SK-N-SH (cell line): ENCODE measurements at regions not wholly inside any gene's neighbourhood (a gene's known extent, or its start where the extent isn't known, plus 50 kb on each side); places are given as distances from the start of the nearest gene placed in this dataset.

Experiments
- CTCF ChIA-PET: fragments of 300-600, 350-600 bp; formaldehyde crosslinking; extraction: SDS; loops from one replicate; lab custom pipeline; 2021; lab: Yijun Ruan, JAX
- POLR2A ChIA-PET: fragments of 350-600 bp; sonication (Branson Sonifier 250); formaldehyde crosslinking; extraction: SDS; loops from one replicate; lab custom pipeline; 2020; ENCODE audit warnings: antibody characterized with exemption, inconsistent platforms; lab: Yijun Ruan, JAX
- DNase-seq: peaks from one replicate; pipeline ENCODE4 v3.0.0; 2012
- H2AFZ ChIP-seq: fragments of 200-600 bp; sonication (generic); 2 replicates; pipeline ENCODE4 v1.8.1; 2016; ENCODE audit warnings: antibody characterized with exemption, mild to moderate bottlenecking, low read depth
- H3F3A ChIP-seq: fragments of 200-600 bp; sonication (generic); replicated peaks from 2 replicates; pipeline ENCODE3; 2016; ENCODE audit warnings: antibody characterized with exemption, mild to moderate bottlenecking; ENCODE audit not compliant: insufficient read depth
- H3K27ac ChIP-seq, 2 experiments: fragments of 200-500 bp in 1 of 2; fragments of 200-600 bp in 1 of 2; sonication (Bioruptor generic) in 1 of 2; sonication (generic), shearing (Covaris generic) in 1 of 2; 2 replicates each; pipeline versions ENCODE4 v1.5.1 to v1.6.1; 2014 to 2016; ENCODE audit warnings: low read depth in 2 of 2, inconsistent platforms in 1 of 2, low read length in 1 of 2, mild to moderate bottlenecking in 1 of 2, mixed read lengths in 1 of 2
- H3K27me3 ChIP-seq: fragments of 200-600 bp; sonication (generic), shearing (Covaris generic); 2 replicates; pipeline ENCODE4 v1.6.1; 2016; ENCODE audit warnings: mixed run types; ENCODE audit not compliant: insufficient read depth
- H3K36me3 ChIP-seq, 2 experiments: fragments of 200-500 bp in 1 of 2; fragments of 200-600 bp in 1 of 2; sonication (Bioruptor generic) in 1 of 2; sonication (generic) in 1 of 2; replicated peaks in 1 of 2; 2 replicates each; pipeline versions ENCODE3 to v1.5.1; 2014 to 2016; ENCODE audit warnings: low read length in 1 of 2, mild to moderate bottlenecking in 1 of 2; ENCODE audit not compliant: insufficient read depth in 2 of 2, control insufficient read depth in 1 of 2
- H3K4me1 ChIP-seq, 2 experiments: fragments of 200-500 bp in 1 of 2; fragments of 200-600 bp in 1 of 2; sonication (Bioruptor generic) in 1 of 2; sonication (generic), shearing (Covaris generic) in 1 of 2; 2 replicates each; pipeline versions ENCODE4 v1.5.1 to v1.6.1; 2014 to 2016; ENCODE audit warnings: low read depth in 1 of 2, low read length in 1 of 2, mixed run types in 1 of 2; ENCODE audit not compliant: insufficient read depth in 2 of 2, control insufficient read depth in 1 of 2
- H3K4me2 ChIP-seq: fragments of 200-600 bp; sonication (generic), shearing (Covaris generic); 2 replicates; pipeline ENCODE4 v1.6.1; 2017; ENCODE audit warnings: mixed run types
- H3K4me3 ChIP-seq, 2 experiments: fragments of 200-500 bp in 1 of 2; fragments of 200-600 bp in 1 of 2; sonication (Bioruptor generic) in 1 of 2; sonication (generic), shearing (Covaris generic) in 1 of 2; 2 replicates each; pipeline versions ENCODE4 v1.5.1 to v1.8.1; 2014 to 2016; ENCODE audit warnings: low read depth in 2 of 2, inconsistent platforms in 1 of 2, low read length in 1 of 2, mild to moderate bottlenecking in 1 of 2, mixed read lengths in 1 of 2, moderate library complexity in 1 of 2
- H3K79me2 ChIP-seq: fragments of 200-600 bp; sonication (generic); 2 replicates; pipeline ENCODE4 v1.8.1; 2017; ENCODE audit warnings: mild to moderate bottlenecking; ENCODE audit not compliant: insufficient read depth
- H3K9ac ChIP-seq: fragments of 200-600 bp; sonication (generic); 2 replicates; pipeline ENCODE4 v1.6.1; 2017; ENCODE audit warnings: mixed run types
- H3K9me2 ChIP-seq: fragments of 200-600 bp; sonication (generic); 2 replicates; pipeline ENCODE4 v1.6.1; 2017; ENCODE audit warnings: mixed run types
- H3K9me3 ChIP-seq: fragments of 200-600 bp; sonication (generic); 2 replicates; pipeline ENCODE4 v1.6.1; 2017; ENCODE audit warnings: mixed run types, mild to moderate bottlenecking, moderate library complexity
- H4K20me1 ChIP-seq: fragments of 200-600 bp; sonication (generic); 2 replicates; pipeline ENCODE4 v1.6.1; 2017; ENCODE audit warnings: mild to moderate bottlenecking, mixed run types; ENCODE audit not compliant: insufficient read depth
- CHD2 ChIP-seq: fragments of 150-350 bp; IDR thresholded peaks from 2 replicates; pipeline ENCODE4 v1.6.1; 2018; ENCODE audit warnings: low read length; ENCODE audit not compliant: partially characterized antibody
- EP300 ChIP-seq, 2 experiments: IDR thresholded peaks; 2 replicates each; pipeline versions ENCODE4 v1.4.0 to v1.6.1; 2012; ENCODE audit warnings: borderline replicate concordance in 1 of 2, low read depth in 1 of 2, low read length in 1 of 2
- FOSL2 ChIP-seq: IDR thresholded peaks from 2 replicates; pipeline ENCODE4 v1.4.0; 2012; ENCODE audit warnings: low read depth, mild to moderate bottlenecking, moderate library complexity, borderline replicate concordance
- FOXJ3 ChIP-seq: sonication (generic); formaldehyde crosslinking; IDR thresholded peaks from 2 replicates; pipeline ENCODE4 v1.5.1; 2020; ENCODE audit warnings: mild to moderate bottlenecking, missing genetic modification reagents
- GABPA ChIP-seq: IDR thresholded peaks from 2 replicates; pipeline ENCODE4 v1.4.0; 2012; ENCODE audit warnings: low read depth, mild to moderate bottlenecking
- JUND ChIP-seq: IDR thresholded peaks from 2 replicates; pipeline ENCODE4 v1.4.0; 2012
- MEF2A ChIP-seq: IDR thresholded peaks from 2 replicates; pipeline ENCODE4 v1.4.0; 2012; ENCODE audit warnings: low read depth, borderline replicate concordance
- POLR2AphosphoS5 ChIP-seq: IDR thresholded peaks from 2 replicates; pipeline ENCODE4 v1.6.1; 2012; ENCODE audit warnings: low read depth, low read length
- RAD21 ChIP-seq: IDR thresholded peaks from 2 replicates; pipeline ENCODE4 v1.6.1; 2012; ENCODE audit warnings: mild to moderate bottlenecking, low read length
- RCOR1 ChIP-seq: fragments of 150-350 bp; IDR thresholded peaks from 2 replicates; pipeline ENCODE4 v1.6.1; 2017; ENCODE audit warnings: antibody characterized with exemption, low read length
- REST ChIP-seq: IDR thresholded peaks from 2 replicates; pipeline ENCODE4 v1.6.1; 2012; ENCODE audit warnings: mild to moderate bottlenecking, low read depth, low read length, moderate library complexity
- SMC3 ChIP-seq: IDR thresholded peaks from 2 replicates; pipeline ENCODE4 v1.6.1; 2012; ENCODE audit warnings: low read depth, low read length, improper control_type of control experiment
- TAF1 ChIP-seq: IDR thresholded peaks from 2 replicates; pipeline ENCODE4 v1.6.1; 2012; ENCODE audit warnings: low read depth, mild to moderate bottlenecking, low read length, moderate library complexity, borderline replicate concordance
- TEAD4 ChIP-seq: IDR thresholded peaks from 2 replicates; pipeline ENCODE4 v1.4.0; 2012; ENCODE audit warnings: mild to moderate bottlenecking, borderline replicate concordance; ENCODE audit not compliant: insufficient read depth
- WGBS: methylation state at CpG from one replicate; pipeline ENCODE4 v1.1.6; 2017; ENCODE audit warnings: low lambda C conversion rate; 5-methylcytosine and 5-hydroxymethylcytosine counted together
- TF ChIP-seq, protein P1 (sequence below): IDR thresholded peaks from 2 replicates; pipeline ENCODE4 v1.4.0; 2012; ENCODE audit warnings: low read depth, borderline replicate concordance
- TF ChIP-seq, protein P2 (sequence below): fragments of 150-350 bp; IDR thresholded peaks from 2 replicates; pipeline ENCODE4 v1.6.1; 2017; ENCODE audit warnings: antibody characterized with exemption, low read length, low read depth, borderline replicate concordance

DNA sequence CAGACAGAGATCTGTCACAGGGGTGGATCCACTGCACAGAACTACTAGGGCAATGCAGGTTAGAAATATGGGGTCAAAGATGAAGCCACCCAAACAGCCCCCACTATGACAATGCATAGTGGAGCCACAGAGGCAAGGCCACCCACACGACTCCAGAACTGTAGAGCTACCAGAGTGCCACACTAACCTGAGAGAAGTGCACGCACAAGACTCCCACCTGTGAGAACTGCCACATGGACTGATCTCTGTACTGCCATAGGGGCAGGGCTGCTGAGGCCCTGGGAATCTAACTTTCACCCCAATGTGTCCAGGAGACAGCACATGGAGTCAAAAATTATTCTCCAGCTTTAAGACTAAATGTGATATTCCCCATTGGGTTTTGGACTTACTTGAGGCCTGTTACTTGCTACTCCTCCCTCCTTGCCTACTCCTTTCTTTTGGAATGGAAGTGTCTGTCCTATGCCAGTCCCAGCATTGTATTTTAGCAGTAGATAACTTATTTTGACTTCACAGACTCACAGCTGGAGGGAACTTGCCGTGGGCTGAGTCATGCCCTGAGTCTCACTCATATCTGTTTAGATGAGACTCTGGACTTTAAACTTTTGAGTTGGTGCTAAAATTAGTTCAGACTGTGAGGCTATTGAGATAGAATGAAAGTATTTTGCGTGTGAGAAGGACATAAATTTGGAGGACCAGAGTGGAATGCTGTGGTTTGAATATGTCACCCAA lies 853.3 kb downstream of the MAT2B start (continued):
- TF ChIP-seq, protein P1, sequence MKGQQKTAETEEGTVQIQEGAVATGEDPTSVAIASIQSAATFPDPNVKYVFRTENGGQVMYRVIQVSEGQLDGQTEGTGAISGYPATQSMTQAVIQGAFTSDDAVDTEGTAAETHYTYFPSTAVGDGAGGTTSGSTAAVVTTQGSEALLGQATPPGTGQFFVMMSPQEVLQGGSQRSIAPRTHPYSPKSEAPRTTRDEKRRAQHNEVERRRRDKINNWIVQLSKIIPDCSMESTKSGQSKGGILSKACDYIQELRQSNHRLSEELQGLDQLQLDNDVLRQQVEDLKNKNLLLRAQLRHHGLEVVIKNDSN = no peak
- TF ChIP-seq, protein P2, sequence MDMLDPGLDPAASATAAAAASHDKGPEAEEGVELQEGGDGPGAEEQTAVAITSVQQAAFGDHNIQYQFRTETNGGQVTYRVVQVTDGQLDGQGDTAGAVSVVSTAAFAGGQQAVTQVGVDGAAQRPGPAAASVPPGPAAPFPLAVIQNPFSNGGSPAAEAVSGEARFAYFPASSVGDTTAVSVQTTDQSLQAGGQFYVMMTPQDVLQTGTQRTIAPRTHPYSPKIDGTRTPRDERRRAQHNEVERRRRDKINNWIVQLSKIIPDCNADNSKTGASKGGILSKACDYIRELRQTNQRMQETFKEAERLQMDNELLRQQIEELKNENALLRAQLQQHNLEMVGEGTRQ = no peak
- no peak for TF ChIP-seq RCOR1
- TF ChIP-seq CHD2 = no peak
- peak; percentile 42; the same call in 1 of the 2 replicates for TF ChIP-seq FOSL2
- TF ChIP-seq EP300 (IDR thresholded peaks at IDR 0.05; ENCODE audit: borderline replicate concordance in 1 of 2, low read depth in 1 of 2, low read length in 1 of 2) = peak in 1 of 2 experiments; percentile 23; a peak in 1 of 4 replicates
- TF ChIP-seq FOXJ3 = no peak
- TF ChIP-seq SMC3 = no peak
- TF ChIP-seq POLR2AphosphoS5 = no peak

- ChIA-PET POLR2A (no interaction called here), CTCF (interaction anchor here (0.6 to 1.0 kb wide), 2 partner anchors 61 to 181 kb away, joined by 3 to 5 read pairs; no protein-coding TSS in a partner anchor)
- H2AFZ ChIP-seq = no peak overlapping the region
- H4K20me1 ChIP-seq = no peaks in the 10 kb centered on the region
- no peaks in the 10 kb centered on the region for H3K9me2 ChIP-seq
- no peaks in the 10 kb centered on the region for H3K27me3 ChIP-seq
- no peak overlapping the region for H3K4me3 ChIP-seq
- H3K9me3 ChIP-seq = no peaks in the 10 kb centered on the region
- no peaks in the 10 kb centered on the region for H3K36me3 ChIP-seq
- WGBS = 77% methylated on average over 4 of the region's 4 CpGs
- TF ChIP-seq MEF2A = no peak
- no peak for TF ChIP-seq JUND
- no peak for TF ChIP-seq REST
- no peak for TF ChIP-seq TAF1
- no peak for TF ChIP-seq GABPA
- TF ChIP-seq RAD21 = no peak
- TF ChIP-seq TEAD4 = no peak
- no peaks in the 10 kb centered on the region for H3K79me2 ChIP-seq
- no peaks in the 10 kb centered on the region for H3F3A ChIP-seq
- no peak for DNase-seq
- H3K27ac ChIP-seq = no peak overlapping the region
- H3K4me2 ChIP-seq = 0 out of 2 replicates have a peak overlapping the region, but pooled peaks have one; percentile 2
- H3K4me1 ChIP-seq = peaks cover 0 to 2% of the 10 kb centered on the region in 2 experiments; a peak in 2 of 4 replicates
- no peak overlapping the region for H3K9ac ChIP-seq
These were observed 854.1 kb downstream of the MAT2B start for GRCh38 chr5:164359260-164360255.
